Activated B cell treated with CpG ODN at 0.5 μM for 24 hours (primary cell): ENCODE measurements at regions not wholly inside any gene's neighbourhood (a gene's known extent, or its start where the extent isn't known, plus 50 kb on each side); places are given as distances from the start of the nearest gene placed in this dataset.
"Not testable (repeated sequence)": the region's sequence is repeated elsewhere in the genome, so short reads cannot be mapped to it uniquely, and the experiment has no call there.

Experiments used
- ATAC-seq: fragments of 200-7000 bp; cut with Tn5 transposase; one replicate; pipeline ENCODE4 v1.10.0; 2021; ENCODE audit warnings: low read depth, mild to moderate bottlenecking, moderate library complexity
- CTCF ChIA-PET: fragments of 350-600 bp; sonication (Branson Sonifier 250); formaldehyde crosslinking; loops from one replicate; lab custom pipeline; 2021; ENCODE audit warnings: antibody characterized with exemption; lab: Charles Lee
- POLR2A ChIA-PET: fragments of 350-600 bp; sonication (Branson Sonifier 250); formaldehyde crosslinking; loops from one replicate; lab custom pipeline; 2021; ENCODE audit warnings: antibody characterized with exemption; lab: Charles Lee
- DNase-seq: peaks from one replicate; pipeline ENCODE4 v3.0.0; 2022
- H3K27ac Mint-ChIP-seq: one replicate; pipeline ENCODE4 v1.8.0; 2020; ENCODE audit warnings: mixed read lengths
- H3K27me3 Mint-ChIP-seq: one replicate; pipeline ENCODE4 v1.8.0; 2021; ENCODE audit warnings: mixed read lengths
- H3K36me3 Mint-ChIP-seq: one replicate; pipeline ENCODE4 v1.8.0; 2021; ENCODE audit warnings: low read depth, mixed read lengths
- H3K4me1 Mint-ChIP-seq: one replicate; pipeline ENCODE4 v1.8.0; 2021; ENCODE audit warnings: mixed read lengths
- H3K4me3 Mint-ChIP-seq: one replicate; pipeline ENCODE4 v1.8.0; 2020; ENCODE audit warnings: mild to moderate bottlenecking, mixed read lengths
- H3K9me3 Mint-ChIP-seq: one replicate; pipeline ENCODE4 v1.8.0; 2020; ENCODE audit warnings: mixed read lengths
- intact Hi-C: fragments of 100-400 bp; cut with micrococcal nuclease; formaldehyde crosslinking; loops from one replicate; pipeline ENCODE4 v1.15.1; 2024
- TF ChIP-seq, protein P1 (sequence below): fragments of 200-600 bp; IDR thresholded peaks from one replicate; pipeline ENCODE4 v1.8.0; 2022; ENCODE audit warnings: antibody characterized with exemption, mild to moderate bottlenecking

DNA sequence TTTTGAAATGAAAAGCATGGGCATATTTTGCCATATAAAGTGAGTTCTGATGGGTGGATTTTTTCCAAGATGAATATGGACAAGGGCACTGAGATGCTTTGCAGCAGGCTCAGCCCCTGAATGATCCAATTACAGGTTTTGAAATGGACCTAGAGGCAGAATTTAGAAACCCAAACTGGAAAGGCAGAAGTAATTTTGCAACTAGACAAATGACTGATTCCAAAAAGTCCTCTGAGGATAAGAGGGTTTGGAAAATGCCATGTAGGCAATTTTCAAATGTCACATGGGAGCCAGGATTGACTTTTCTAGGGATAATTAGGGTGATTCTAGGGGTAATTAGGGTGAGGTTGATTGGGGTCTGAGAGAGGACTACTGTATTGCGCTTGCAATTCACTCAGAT is 148.9 kb upstream of the ZNF648 start:
- intact Hi-C loops = no loop called here
- TF ChIP-seq, protein P1, sequence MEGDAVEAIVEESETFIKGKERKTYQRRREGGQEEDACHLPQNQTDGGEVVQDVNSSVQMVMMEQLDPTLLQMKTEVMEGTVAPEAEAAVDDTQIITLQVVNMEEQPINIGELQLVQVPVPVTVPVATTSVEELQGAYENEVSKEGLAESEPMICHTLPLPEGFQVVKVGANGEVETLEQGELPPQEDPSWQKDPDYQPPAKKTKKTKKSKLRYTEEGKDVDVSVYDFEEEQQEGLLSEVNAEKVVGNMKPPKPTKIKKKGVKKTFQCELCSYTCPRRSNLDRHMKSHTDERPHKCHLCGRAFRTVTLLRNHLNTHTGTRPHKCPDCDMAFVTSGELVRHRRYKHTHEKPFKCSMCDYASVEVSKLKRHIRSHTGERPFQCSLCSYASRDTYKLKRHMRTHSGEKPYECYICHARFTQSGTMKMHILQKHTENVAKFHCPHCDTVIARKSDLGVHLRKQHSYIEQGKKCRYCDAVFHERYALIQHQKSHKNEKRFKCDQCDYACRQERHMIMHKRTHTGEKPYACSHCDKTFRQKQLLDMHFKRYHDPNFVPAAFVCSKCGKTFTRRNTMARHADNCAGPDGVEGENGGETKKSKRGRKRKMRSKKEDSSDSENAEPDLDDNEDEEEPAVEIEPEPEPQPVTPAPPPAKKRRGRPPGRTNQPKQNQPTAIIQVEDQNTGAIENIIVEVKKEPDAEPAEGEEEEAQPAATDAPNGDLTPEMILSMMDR = no peak
- POLR2A ChIA-PET = no interaction called here
- Mint-ChIP-seq H3K27ac (no peak overlapping the region), H3K27me3 (peaks cover 7% of the 10 kb centered on the region), H3K36me3 (no peaks in the 10 kb centered on the region), H3K4me1 (no peaks in the 10 kb centered on the region), H3K4me3 (no peak overlapping the region), H3K9me3 (no peaks in the 10 kb centered on the region)
- ATAC-seq (no peak), DNase-seq (no peak)
- CTCF ChIA-PET = no interaction called here

DNA sequence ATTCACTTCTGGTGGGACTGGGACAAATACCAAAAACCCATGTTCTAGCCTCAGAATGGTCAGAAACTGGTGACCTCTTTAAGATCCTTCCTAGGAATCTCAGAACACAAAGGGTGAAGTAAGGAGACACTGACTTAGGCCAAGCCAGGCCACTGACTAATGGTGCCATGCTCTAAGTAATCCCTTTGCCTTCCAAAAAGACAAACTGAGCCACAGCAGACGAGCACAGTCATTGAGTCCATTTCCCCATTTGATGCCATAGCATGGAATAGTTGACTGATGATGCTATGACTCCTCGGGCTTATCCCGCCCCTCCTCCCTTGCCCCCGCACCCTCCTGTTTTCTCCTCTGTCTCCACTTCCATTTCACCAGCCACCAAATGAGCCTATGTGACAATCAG is 145.8 kb upstream of the ZNF648 start:
- Mint-ChIP-seq H3K36me3 (no peaks in the 10 kb centered on the region), H3K27ac (no peak overlapping the region), H3K4me3 (no peak overlapping the region), H3K27me3 (peaks cover 7% of the 10 kb centered on the region), H3K4me1 (no peaks in the 10 kb centered on the region), H3K9me3 (no peaks in the 10 kb centered on the region)
- POLR2A ChIA-PET = no interaction called here
- CTCF ChIA-PET = no interaction called here
- TF ChIP-seq, protein P1 = no peak
- DNase-seq (no peak), ATAC-seq (no peak)
- intact Hi-C loops = no loop called here

DNA sequence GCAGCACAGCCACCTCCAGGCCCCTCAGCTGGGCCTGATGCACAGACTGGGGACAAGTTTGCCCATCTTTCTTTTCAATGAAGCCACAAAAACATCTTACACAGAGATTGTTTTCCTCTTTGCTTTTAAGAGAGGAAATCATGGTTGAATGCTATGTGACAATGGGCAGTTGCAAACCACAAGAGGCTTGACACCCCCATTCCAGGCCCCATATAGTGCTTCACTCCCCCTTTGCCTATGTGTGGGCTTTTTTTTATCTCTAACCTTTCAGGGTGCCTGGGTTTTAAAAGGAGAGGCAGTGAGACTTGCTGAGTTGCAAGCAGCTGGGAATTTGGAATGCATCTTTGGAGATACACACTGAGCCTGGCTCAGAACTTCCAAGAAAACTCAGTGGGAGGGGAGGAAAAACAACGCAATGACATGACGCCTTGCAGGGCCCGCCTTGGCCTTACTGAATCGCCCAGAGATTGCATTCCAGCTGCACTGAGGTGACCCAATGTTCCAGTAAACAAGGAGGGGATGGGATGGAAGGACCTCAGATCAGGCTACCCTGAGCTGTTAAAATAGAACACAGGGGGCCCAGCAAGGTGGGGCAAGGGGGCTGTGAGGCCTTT is 145.2 kb upstream of the ZNF648 start:
- no peaks in the 10 kb centered on the region for H3K9me3 Mint-ChIP-seq
- intact Hi-C loops = no loop called here
- peaks cover 7% of the 10 kb centered on the region for H3K27me3 Mint-ChIP-seq
- no peak overlapping the region for H3K27ac Mint-ChIP-seq
- DNase-seq (no peak), ATAC-seq (no peak)
- TF ChIP-seq, protein P1 = no peak
- H3K4me1 Mint-ChIP-seq = no peaks in the 10 kb centered on the region
- H3K36me3 Mint-ChIP-seq = no peaks in the 10 kb centered on the region
- H3K4me3 Mint-ChIP-seq = no peak overlapping the region
- POLR2A ChIA-PET = no interaction called here
- CTCF ChIA-PET = no interaction called here

DNA sequence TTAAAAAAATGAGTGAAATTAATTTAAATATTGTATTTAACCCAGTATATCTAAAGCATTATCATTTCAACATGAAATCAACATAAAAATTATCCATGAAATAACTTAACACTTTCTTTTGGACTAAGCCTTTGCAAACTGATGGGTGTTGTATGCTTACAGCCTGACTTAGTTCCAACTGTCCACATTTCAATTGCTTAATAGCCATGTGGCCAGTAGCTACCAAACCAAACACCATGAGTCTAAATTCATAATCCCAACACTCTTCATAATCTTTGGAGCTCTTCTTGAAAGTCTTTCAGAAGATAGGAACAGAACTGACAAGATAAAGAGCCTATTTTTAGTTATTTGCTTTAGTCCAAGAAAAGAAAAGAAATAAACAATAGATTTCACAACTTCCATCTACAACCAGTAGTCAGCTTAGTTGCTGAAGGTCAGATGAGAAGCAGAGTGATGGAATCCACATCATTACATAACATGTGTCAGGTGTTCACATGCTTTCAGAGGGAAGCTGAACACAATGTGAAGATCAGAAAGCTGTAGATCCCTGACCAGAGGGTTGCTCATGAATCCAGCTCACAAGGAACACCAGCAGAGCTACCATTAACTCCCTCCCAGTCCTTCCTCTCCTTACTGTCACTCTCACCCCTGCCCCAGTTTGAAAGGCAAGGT is 144.0 kb upstream of the ZNF648 start:
- Mint-ChIP-seq H3K27me3 (peaks cover 7% of the 10 kb centered on the region), H3K4me1 (no peaks in the 10 kb centered on the region), H3K9me3 (no peaks in the 10 kb centered on the region), H3K4me3 (no peak overlapping the region), H3K27ac (no peak overlapping the region), H3K36me3 (no peaks in the 10 kb centered on the region)
- ATAC-seq (no peak), DNase-seq (no peak)
- ChIA-PET POLR2A (no interaction called here), CTCF (no interaction called here)
- TF ChIP-seq, protein P1 = no peak
- intact Hi-C loops = no loop called here

DNA sequence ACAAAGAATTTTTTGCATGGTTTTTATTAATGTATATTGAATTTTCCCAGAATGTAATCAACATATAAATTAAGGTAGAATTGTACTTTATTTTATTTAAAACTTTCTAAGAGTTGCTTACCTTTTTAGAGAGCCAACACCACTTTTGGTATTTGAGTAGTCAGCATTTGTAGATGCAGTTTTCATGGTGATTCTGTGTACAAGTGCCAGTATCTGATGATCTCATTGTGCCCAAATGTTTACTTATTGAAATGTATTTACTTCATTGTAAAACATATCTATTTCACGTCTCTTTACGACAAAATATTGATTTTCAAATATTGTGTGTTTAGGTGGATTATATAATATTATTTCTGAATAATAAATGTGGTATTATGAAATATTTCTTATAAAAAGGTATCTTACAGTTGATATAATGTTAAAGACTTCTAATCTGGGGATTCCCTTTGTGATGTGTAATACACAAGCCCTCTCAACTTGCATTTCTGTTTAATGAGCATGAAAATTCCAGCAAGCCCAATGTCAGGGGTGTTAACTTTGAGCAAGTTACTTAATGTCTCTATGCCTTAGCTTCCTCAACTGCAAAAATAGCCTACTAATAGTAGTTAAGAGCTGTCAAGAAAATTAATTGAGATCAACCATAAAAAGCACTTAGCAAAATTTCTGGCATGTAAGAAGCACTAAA is 141.8 kb upstream of the ZNF648 start:
- ChIA-PET CTCF (no interaction called here), POLR2A (no interaction called here)
- no peaks in the 10 kb centered on the region for H3K36me3 Mint-ChIP-seq

DNA sequence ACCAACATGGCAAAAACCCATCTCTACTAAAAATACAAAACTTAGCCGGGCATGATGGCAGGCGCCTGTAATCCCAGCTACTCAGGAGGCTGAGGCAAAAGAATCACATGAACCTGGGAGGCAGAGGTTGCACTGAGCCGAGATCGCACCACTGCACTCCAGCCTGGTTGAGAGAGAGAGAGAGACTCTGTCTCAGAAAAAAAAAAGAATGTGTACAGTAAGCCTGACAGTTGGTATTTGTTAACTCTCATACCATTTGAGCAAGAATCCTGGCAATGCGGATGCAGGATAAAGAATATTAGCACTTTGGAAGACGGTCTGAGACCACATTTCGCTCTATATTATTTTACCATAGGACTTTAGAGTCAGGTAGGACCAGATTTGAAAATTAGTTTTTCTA is 140.0 kb upstream of the ZNF648 start:
- H3K9me3 Mint-ChIP-seq, CTCF ChIA-PET, H3K4me1 Mint-ChIP-seq, H3K27ac Mint-ChIP-seq, H3K27me3 Mint-ChIP-seq, intact Hi-C loops, H3K36me3 Mint-ChIP-seq, POLR2A ChIA-PET, H3K4me3 Mint-ChIP-seq, ATAC-seq, DNase-seq: not testable (repeated sequence)

More for the DNA sequence above, 141.8 kb upstream of the ZNF648 start:
- TF ChIP-seq, protein P1 = no peak
- H3K27me3 Mint-ChIP-seq = peaks cover 5% of the 10 kb centered on the region
- intact Hi-C loops = no loop called here
- no peaks in the 10 kb centered on the region for H3K4me1 Mint-ChIP-seq
- H3K9me3 Mint-ChIP-seq = no peaks in the 10 kb centered on the region
- no peak overlapping the region for H3K4me3 Mint-ChIP-seq
- ATAC-seq (no peak), DNase-seq (no peak)
- H3K27ac Mint-ChIP-seq = no peak overlapping the region
